C1 segment of cervical spinal cord (tissue), 14 donors: ENCODE measurements at regions not wholly inside any gene's neighbourhood (a gene's known extent, or its start where the extent isn't known, plus 50 kb on each side); places are given as distances from the start of the nearest gene placed in this dataset.
"Not testable (repeated sequence)": the region's sequence is repeated elsewhere in the genome, so short reads cannot be mapped to it uniquely, and the experiment has no call there.

Experiments used
- DNase-seq, 14 donors: peaks; one replicate each; lab custom pipeline; 2025; lab: John Stamatoyannopoulos, UW

DNA sequence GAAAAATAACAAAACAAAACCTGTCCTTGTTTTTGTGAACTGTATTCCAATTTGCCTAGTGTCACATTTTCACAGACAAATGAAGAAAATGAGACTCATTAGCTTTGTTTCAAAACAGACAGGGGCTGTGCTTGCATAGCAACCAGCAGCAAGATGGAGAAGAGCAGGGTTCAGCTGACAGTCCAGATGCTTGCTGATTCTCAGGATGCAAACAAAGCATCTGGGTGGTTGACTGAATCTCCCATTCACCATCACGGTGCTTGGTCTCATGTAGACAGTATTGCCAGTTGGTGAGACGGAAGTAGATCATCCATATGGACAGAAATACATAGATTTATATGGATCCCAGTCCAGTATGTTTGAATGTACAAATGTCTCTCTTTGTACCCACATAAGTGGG lies 326.8 kb downstream of the CCDC85A start:
- no peak for DNase-seq

DNA sequence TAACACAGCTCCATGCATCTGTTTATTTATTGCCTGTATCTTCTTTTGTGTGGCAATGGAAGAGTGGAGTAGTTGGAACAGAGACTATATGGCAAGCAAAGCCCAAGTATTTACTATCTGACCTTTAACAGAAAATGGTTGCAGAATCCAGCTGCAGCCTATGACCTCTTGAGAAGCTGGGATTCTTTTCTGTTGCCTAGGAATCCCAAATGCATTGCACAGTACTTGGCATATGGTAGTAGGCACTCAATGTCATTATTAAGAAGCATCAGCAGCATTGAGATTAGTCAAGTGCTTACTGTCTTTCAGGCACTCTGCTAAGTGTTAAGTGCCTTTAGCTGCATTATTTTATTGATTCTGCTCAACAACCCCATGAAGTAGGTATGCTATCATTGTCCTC lies 331.6 kb downstream of the CCDC85A start:
- no peak for DNase-seq

DNA sequence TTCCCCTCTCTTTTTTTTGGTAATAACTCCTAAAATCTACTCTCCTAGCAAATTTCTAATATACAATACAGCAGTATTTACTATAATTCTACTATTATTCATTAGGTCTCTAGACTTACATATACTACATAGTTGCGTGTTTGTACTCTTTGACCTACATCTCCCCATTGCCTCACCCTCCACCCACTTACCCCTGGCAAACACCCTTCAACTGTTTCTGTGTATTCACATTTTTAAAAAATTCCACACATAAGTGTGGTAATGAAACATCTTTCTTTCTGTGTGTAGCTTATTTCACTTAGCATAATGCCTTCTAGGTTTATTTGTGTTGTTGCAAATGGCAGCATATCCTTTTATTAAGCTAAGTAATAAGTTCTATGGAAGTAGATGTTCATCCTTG lies 336.0 kb downstream of the CCDC85A start:
- DNase-seq = no peak

DNA sequence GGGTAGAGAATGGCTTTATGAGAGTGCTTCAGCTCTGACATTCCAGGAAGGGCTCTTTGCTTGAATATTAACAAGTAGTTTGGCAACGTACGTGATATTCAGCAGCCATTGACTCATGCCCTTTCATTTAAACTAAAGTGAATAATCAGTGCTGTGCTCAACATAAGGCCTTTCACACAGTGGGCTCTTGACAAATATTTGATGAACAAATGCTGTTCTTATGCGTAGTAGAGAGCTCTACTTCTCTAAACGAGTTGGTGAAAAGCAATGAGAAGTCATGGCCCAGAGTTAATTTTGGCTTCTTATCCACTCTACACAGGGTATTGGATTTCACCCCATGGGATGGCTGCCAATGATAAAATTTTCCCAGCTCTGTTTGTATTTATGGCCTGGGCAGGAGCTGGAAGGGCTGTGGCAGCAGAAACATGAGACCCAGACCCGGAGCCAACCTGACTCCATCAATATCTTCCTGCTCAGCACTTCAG lies 338.9 kb downstream of the CCDC85A start:
- DNase-seq = no peak

DNA sequence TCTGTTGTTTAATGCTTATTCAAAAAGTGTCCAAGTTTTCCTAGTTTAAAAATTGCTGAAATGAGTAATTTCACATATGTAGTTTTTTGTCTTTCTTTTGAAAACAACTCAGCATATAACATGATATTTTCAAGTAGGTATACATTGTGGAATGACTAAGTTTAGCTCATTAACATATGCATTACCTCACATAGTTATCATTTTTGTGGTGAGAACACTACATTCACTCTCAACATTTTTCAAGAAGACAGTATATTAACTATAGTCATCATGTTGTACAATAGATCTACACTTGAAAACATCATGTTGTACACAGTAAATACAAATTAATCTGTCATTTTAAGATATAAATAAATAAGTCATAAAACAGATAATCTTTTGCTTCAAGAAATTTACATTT lies 340.0 kb downstream of the CCDC85A start:
- DNase-seq = no peak

DNA sequence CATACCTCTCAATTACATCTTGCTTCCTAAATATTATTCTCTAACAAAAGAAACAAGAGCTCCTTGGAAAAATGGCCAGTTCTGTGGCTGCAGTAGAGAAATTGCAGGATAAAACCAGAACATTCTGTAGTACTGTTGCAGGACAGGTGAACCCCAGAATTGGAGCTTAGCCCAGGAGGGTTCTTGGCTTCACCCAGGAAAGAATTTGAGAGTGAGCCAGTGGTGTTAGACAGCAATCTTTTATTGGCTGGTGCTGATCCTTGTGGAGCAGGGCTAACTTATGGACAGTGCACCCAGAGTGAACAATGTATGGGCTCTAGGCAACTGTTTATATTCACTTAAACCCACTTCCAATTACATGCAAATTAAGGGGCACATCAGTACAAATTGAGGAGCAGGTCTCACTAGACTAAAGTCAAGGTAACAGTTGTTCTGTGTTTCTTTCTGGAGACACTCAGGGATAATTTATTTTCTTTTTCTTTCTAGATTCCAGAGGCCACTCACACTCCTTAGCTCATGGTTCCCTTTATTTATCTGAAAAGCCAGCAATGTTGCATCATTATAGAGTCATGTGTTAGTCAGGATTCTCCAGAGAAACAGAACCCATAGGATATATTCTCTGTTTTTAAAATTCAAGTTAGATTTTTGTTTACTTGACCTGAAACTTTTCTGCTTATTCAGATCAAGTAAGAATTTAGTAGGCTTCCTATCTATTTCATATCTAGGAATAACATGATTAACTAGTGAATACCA lies 348.1 kb downstream of the CCDC85A start:
- peak in 1 of 14 donors; percentile 14 for DNase-seq

DNA sequence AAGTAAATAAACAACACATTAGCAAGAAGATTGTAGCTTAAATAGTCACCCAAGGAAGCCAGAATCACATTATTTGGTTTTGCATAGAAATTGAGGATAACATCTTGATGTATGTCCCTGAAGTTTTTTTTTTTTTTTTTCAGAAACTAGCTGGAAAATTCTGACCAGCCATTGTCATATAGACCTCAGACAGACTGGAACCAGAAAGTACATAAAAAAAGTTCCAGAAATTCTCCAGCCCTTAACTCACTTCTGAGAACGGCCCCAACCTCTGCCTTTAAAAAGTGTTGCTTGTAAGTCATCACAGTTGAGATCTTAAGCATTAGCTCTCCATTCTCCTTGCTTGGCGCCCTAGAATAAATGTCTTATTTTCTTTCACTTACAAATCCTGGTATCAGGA lies 350.5 kb downstream of the CCDC85A start:
- no peak for DNase-seq

DNA sequence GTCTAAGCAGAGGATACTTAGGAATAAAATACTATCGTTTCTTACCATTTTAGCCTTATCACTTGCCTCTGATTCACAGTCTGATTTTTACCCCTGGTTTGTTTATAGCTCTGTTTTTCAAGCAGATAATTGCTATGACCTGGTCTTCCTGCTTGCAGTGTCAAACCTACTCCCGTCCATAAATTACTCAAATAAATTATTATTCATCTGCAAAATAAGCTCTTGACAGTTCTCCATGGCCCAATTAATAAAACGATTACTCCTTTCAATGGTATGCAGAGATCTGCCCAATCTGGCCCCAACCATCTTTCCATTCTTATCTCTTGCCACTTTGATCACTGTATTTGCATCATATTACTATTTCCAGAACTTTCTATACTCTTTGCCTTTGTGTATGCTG lies 354.0 kb downstream of the CCDC85A start:
- DNase-seq = no peak

DNA sequence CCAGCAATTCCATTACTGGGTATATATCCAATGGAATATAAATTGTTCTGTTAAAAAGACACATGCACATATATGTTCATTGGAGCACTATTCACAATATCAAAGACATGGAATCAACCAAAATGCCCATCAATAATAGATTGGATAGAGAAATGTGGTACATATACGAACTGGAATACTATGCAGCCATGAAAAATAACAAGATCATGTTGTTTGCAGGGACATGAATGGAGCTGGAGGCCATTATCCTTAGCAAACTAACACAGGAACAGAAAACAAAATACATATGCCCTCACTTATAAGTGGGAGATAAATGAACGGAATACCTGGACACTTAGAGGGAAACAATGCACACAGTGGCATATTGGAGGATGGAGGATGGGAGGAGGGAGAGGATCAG lies 355.8 kb downstream of the CCDC85A start:
- DNase-seq = no peak

DNA sequence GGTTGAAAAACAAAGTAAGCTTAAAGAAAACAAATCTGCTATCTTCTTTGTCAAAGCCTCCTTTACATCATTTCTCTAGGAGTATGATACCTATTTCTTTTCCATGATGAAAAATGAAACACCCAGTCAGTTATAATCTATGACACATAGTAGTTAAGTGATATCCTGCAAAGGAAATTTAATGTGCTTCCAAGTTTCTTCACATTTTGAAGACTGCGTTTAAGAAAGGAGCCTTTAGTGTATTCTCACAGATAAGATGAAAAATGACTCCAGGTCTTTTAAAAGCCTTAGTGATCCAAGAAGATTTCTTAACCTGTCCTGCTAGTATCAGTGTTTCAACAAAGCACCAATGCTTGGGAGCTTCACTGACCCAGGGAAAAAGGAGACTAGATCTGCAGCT lies 356.7 kb downstream of the CCDC85A start:
- no peak for DNase-seq

DNA sequence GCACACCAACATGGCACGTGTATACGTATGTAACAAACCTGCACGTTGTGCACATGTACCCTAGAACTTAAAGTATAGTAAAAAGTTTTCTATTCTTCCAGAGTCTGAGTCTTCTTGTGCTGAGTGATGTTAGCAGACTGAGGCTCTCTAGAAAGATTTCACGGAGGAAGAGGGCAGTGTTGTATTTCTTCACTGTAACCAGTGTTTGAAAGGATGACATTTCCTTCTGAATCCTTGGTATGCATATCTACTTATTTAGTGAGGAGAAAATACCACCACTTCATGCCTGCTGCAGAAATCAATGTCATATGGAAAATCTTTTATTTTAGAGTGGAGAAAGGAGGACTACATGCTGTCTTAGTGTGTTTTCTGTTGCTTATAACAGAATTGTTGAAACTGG lies 357.1 kb downstream of the CCDC85A start:
- DNase-seq = no peak

DNA sequence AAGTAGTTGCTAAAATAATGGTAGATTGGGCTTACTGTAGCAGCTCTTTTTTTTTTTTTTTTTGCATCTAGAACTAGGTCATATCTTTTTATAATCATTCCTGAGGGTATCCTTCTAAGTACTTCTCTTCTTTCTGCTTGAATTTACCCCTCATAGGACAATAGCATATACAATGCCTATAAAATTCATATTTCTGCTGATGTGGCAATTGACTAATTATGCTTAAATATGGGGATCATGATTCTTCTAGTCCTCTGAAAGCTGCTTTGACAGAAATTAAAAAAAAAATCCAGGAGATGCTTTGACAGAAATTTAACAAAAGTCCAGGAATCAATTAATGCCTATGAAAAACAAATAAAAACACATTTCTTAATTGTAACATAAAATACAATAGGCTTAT lies 358.4 kb downstream of the CCDC85A start:
- DNase-seq = no peak

DNA sequence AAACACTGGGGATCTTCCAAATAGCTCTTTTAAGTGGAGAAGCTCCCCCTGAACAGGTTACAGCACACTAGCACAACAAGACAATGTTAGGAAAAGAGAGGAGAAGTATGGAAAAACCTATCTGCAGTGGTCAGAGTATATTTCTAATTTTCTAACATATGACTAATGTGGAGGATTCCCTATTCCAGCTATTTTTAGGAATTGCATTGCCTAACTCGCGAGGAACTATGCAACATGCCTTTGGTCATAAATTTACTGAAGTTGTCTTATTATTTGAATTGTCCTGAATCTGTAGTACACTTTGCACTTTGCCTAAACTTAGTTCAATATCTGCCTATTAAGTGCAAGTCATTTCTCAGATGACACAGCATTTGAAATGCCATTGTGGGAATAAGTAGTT lies 381.4 kb downstream of the CCDC85A start:
- DNase-seq = no peak

DNA sequence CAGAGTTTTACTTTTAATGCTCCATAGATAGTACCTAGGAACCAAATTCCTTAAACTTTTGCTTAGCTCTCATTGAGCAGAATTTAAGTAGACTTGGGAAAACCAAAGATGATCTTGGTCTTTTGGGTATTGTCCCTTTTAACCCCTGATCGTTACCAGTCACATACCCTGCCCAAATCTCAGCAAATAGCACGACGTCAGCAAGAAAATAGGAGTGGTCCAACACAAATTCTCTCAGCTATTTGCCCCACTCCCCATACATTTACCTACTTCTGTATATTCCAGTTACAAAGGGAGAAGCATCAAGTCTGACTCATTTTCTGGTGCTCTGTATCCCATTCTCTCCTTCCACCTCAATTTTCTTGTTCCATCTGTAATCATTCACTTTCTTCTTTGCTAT lies 387.3 kb downstream of the CCDC85A start:
- DNase-seq = no peak

DNA sequence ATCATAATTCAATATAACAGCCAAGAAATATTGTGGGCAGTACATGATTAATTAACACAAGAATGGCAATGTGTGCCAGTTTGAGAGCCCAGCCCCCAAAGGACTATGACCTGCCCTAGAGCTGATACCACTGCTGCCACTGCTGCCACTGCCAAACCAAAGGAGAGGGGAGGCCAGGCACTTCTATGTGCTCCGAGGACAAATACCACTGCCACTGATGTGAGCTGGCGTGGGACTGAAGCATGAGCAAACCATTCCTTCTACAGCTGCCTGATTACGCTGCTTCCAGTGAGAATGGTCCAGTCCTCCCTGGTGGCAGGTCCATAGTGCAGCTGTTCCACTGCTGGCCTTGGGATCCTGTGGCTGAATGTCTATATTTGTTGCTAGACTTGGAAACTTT lies 392.2 kb downstream of the CCDC85A start:
- no peak for DNase-seq

DNA sequence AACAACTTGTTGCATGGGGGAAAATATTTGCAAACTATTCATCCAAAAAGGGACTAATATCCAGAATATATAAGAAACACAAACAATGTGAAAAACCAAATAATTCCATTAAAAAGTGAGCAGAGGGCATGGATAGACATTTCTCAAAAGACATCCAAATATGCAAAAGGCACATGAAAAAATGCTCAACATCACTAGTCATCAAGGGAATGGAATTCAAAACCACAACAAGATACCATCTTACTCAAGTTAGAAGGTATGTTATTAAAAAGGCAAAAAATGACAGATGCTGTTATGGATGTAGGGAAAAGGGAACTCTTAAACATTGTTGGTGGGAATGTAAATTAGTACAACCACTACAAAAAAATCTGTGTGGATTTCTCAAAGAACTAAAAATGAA lies 396.5 kb downstream of the CCDC85A start:
- DNase-seq = no peak

DNA sequence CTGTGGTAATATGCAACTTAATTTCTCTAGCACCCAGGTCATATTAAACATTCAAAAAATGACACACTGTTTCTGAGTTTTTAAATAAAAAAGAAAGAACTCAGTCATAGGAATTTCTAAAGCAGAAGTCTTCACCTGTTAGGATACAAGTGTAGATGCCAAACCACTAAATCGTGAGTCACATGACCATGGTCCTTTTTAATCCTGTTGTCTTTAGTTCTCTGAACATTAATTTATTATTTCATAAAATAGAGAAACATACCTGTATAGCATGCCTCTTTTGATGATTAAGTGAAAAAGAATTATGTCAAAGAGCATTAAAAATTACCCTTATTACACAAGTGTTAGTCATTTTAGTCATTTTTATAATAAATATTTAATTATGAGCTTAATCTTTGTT lies 398.8 kb downstream of the CCDC85A start:
- no peak for DNase-seq

DNA sequence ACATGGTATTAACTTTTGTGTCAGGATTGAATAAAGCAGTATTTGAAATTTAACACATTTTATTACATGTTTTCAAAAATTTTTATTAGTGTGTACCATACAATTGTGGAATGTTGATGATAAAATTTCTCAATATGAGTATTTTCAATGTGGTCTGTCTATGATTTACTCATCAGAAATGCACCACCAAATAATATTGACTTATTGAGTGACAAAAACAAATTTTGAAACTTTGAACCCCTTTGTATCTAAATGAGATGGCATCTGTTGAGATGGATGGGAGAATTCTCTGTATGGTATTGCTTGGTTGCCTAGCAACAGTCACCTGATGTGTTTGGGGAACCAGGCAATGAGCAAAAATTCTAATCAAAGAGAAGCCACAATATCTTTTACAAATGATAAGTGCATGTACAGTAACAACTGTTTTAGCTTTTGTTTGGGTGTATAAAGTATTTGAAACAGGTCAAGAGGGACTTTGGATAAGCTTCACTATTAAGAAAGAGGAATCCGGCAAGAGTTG lies 400.1 kb downstream of the CCDC85A start:
- no peak for DNase-seq

DNA sequence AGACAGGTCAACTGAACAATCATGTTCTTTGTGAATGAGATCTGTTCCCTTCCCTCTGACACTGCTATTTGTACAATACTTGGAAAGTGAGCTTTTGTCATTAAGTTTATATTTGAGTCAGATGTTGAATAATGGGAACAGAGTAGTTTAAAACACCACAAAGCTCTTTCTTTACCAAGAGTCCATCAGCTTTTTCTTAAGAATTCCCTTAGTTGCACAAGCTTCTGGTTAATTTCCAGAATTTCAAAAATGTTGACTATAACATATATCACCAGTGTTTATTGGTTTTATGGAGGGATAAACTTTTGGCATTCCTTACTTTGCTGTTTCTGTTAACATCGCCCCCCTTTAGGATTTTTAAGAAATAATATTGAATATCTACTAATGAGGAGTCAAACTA lies 403.7 kb downstream of the CCDC85A start:
- DNase-seq = no peak

DNA sequence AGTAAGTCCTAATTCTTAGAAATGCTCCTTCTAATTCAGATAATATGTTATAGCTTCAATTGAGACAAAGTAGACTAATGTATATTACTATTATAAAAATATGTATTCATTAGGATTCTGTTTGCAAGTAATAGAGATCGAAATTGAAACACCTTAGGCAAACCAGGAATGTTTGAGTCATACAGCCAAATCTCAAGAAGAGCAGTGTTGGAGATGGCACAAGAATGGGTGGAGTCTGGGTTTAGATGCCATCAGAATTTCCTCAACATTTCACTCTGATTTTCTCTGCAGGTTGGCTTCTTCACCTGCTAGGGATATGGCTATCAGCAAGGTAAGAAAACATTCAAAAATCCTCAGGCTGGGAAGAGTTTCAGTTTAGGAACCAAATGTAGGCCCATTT lies 405.4 kb downstream of the CCDC85A start:
- no peak for DNase-seq

DNA sequence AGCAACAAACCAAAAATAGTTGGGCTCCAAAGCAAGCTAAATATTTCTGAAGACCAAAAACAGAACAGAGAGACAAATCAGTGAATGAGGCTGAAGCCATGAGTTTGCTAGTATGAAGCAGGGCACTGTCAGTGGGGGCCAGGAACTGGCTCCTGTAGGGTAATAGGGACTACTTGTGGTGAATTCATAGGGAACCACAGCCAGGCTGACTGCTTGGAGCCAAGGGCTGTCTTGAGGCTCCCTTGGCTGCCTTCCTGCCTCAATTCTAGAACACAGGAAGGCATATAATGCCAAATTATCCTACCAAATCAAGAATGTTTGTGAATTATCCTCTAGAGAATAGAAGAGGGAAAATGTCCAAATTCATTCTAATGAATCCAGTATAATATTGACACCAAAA lies 406.0 kb downstream of the CCDC85A start:
- peak in 4 of 14 donors; percentile 0 to 11 (median 2) for DNase-seq

DNA sequence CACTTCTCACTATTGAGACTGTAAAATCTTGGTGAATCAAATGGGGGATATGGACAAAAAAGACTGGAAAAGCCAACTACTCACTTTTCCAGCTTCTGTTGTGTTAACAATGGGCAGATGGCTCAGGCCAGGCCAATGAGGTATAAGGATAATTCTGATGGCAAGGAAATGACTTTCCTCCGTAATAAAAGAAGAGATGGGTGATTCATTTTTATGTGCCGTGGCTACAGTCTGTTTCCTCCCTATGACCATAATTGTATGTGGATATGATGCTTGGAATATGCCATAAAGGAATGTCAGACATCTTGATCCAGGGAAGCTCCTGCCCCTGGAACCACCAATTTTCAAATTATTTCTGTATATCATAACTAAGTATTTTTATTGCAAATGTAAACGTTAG lies 406.8 kb downstream of the CCDC85A start:
- DNase-seq = no peak

DNA sequence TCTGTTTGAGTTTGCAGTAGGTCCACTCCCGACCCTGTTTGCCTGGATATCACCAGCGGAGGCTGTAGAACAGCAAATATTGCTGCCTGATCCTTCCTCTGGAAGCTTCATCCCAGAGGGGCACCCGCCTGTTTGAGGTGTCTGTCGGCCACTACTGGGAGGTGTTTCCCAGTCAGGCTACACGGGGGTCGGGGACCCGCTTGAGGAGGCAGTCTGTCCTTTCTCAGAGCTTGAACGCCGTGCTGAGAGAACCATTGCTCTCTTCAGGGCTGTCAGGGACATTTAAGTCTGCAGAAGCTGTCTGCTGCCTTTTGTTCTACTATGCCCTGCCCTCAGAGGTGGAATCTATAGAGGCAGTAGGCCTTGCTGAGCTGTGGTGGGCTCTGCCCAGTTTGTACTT lies 422.3 kb downstream of the CCDC85A start:
- not testable (repeated sequence) for DNase-seq

DNA sequence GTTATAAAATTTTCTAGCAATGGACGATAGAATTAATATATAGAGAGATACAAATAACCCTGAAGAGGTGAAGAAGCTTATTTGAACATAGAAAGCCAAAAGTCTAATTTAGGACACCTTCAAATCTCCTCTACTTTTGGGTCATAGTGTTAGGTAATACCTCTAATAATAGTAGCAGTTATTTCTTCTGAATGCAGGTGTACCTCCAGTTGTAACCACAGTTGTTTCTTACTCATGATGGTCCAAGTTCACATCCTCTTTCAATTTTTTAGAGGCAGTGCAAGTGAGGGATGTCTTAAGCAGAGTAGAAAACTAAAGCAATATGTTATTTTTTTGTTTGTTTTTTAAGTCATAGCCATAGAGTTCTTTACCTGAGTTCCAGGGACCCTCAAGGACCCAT lies 429.5 kb downstream of the CCDC85A start:
- DNase-seq = no peak
